Suprapubic skin (tissue), 4 donors: ENCODE measurements at regions not wholly inside any gene's neighbourhood (a gene's known extent, or its start where the extent isn't known, plus 50 kb on each side); places are given as distances from the start of the nearest gene placed in this dataset.

Experiments
- DNase-seq, 2 donors: peaks; one replicate each; pipeline ENCODE4 v3.0.0-alpha.2; 2019; ENCODE audit warnings: low spot score in 2 of 2
- H3K27ac ChIP-seq: fragments of 200-600 bp; sonication (generic); one replicate; pipeline ENCODE4 v1.5.1; 2019
- H3K27me3 ChIP-seq: fragments of 200-600 bp; sonication (generic); one replicate; pipeline ENCODE4 v1.5.1; 2019
- H3K36me3 ChIP-seq: fragments of 200-600 bp; sonication (generic); one replicate; pipeline ENCODE4 v1.5.1; 2019
- H3K4me1 ChIP-seq: fragments of 200-600 bp; sonication (generic); one replicate; pipeline ENCODE4 v1.5.1; 2019
- H3K4me3 ChIP-seq: fragments of 200-600 bp; sonication (generic); one replicate; pipeline ENCODE4 v1.5.1; 2019; ENCODE audit warnings: mild to moderate bottlenecking
- H3K9me3 ChIP-seq: fragments of 200-600 bp; sonication (generic); one replicate; pipeline ENCODE4 v1.5.1; 2019
- EP300 ChIP-seq: sonication (generic); formaldehyde crosslinking; IDR thresholded peaks from one replicate; pipeline ENCODE4 v1.6.1; 2017; ENCODE audit warnings: antibody characterized with exemption
- POLR2A ChIP-seq, 2 donors: fragments of 450-650 bp; IDR thresholded peaks; one replicate each; pipeline ENCODE4 v1.6.1; 2017; ENCODE audit warnings: antibody characterized with exemption in 2 of 2, mild to moderate bottlenecking in 2 of 2, moderate library complexity in 2 of 2
- POLR2AphosphoS5 ChIP-seq, 3 donors: sonication (generic); formaldehyde crosslinking; IDR thresholded peaks; one replicate each; pipeline ENCODE4 v1.6.1; 2017; ENCODE audit warnings: antibody characterized with exemption in 3 of 3
- WGBS: methylation state at CpG from one replicate; pipeline ENCODE4 v1.1.5; 2018; 5-methylcytosine and 5-hydroxymethylcytosine counted together
- TF ChIP-seq, protein P1 (sequence below), 2 donors: fragments of 200-600 bp in 1 of 2; fragments of 450-650 bp in 1 of 2; sonication (generic) in 1 of 2; IDR thresholded peaks; one replicate each; pipeline ENCODE4 v1.5.1; 2016 to 2019; ENCODE audit warnings: antibody characterized with exemption in 2 of 2, mild to moderate bottlenecking in 1 of 2, moderate library complexity in 1 of 2

DNA sequence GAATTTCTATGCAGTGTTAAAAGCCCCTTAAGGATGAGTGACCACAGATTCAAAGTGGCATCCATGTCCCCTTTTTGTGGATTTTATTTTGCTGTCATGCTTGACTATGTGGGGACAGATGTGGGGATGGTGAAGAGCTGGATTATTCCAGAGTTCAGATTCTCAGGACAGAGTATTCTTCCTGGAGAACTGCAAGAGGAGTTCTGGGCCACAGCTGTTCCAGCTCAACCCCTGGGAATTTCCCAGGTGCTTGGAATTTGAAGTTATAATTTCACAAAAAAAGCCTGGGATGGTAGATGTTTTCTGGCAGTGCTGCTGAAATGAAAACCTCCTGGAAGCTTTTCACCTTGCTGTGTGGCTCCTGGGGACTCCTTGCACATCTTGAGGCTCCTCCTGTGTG is 671.8 kb upstream of the MARCKS start:
- Histone ChIP-seq H3K27ac (no peak overlapping the region), H3K4me1 (peaks cover 3% of the 10 kb centered on the region), H3K4me3 (no peak overlapping the region), H3K36me3 (no peaks in the 10 kb centered on the region), H3K27me3 (no peaks in the 10 kb centered on the region), H3K9me3 (no peaks in the 10 kb centered on the region)
- DNase-seq, result no peak
- TF ChIP-seq POLR2A (IDR thresholded peaks at IDR 0.05), result no peak
- no peak for TF ChIP-seq POLR2AphosphoS5 (IDR thresholded peaks at IDR 0.05)
- no peak for TF ChIP-seq EP300
- TF ChIP-seq, protein P1, sequence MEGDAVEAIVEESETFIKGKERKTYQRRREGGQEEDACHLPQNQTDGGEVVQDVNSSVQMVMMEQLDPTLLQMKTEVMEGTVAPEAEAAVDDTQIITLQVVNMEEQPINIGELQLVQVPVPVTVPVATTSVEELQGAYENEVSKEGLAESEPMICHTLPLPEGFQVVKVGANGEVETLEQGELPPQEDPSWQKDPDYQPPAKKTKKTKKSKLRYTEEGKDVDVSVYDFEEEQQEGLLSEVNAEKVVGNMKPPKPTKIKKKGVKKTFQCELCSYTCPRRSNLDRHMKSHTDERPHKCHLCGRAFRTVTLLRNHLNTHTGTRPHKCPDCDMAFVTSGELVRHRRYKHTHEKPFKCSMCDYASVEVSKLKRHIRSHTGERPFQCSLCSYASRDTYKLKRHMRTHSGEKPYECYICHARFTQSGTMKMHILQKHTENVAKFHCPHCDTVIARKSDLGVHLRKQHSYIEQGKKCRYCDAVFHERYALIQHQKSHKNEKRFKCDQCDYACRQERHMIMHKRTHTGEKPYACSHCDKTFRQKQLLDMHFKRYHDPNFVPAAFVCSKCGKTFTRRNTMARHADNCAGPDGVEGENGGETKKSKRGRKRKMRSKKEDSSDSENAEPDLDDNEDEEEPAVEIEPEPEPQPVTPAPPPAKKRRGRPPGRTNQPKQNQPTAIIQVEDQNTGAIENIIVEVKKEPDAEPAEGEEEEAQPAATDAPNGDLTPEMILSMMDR (IDR thresholded peaks at IDR 0.05), result no peak

GRCh38 chr6:113187661-113188060 is 669.5 kb upstream of the MARCKS start:
- TF ChIP-seq EP300, result no peak
- WGBS, result 45% methylated on average over 1 of the region's 1 CpG
- Histone ChIP-seq H3K36me3 (no peaks in the 10 kb centered on the region), H3K9me3 (no peaks in the 10 kb centered on the region), H3K4me1 (peaks cover 3% of the 10 kb centered on the region), H3K27ac (no peak overlapping the region), H3K4me3 (no peak overlapping the region), H3K27me3 (no peaks in the 10 kb centered on the region)
- DNase-seq, result no peak

- H3K36me3 ChIP-seq, result no peaks in the 10 kb centered on the region
Measured at GRCh38 chr6:113188962-113189361, 668.2 kb upstream of the MARCKS start.

GRCh38 chr6:113190170-113190569 is 667.0 kb upstream of the MARCKS start:
- TF ChIP-seq EP300 (no peak), POLR2AphosphoS5 (IDR thresholded peaks at IDR 0.05) (no peak), POLR2A (IDR thresholded peaks at IDR 0.05) (no peak)
- TF ChIP-seq, protein P1 (IDR thresholded peaks at IDR 0.05), result no peak
- 100% methylated on average over 2 of the region's 2 CpGs for WGBS
- H3K36me3 ChIP-seq, result no peaks in the 10 kb centered on the region
- no peaks in the 10 kb centered on the region for H3K9me3 ChIP-seq
- no peaks in the 10 kb centered on the region for H3K27me3 ChIP-seq
- DNase-seq, result no peak
- no peak overlapping the region for H3K4me3 ChIP-seq
- no peak overlapping the region for H3K27ac ChIP-seq
- H3K4me1 ChIP-seq, result no peaks in the 10 kb centered on the region

More at GRCh38 chr6:113188962-113189361, 668.2 kb upstream of the MARCKS start:
- Histone ChIP-seq H3K9me3 (no peaks in the 10 kb centered on the region), H3K27me3 (no peaks in the 10 kb centered on the region), H3K4me3 (no peak overlapping the region), H3K27ac (no peak overlapping the region), H3K4me1 (no peaks in the 10 kb centered on the region)
- TF ChIP-seq POLR2A (IDR thresholded peaks at IDR 0.05) (no peak), EP300 (no peak), POLR2AphosphoS5 (IDR thresholded peaks at IDR 0.05) (no peak)
- TF ChIP-seq, protein P1 (IDR thresholded peaks at IDR 0.05), result no peak
- DNase-seq, result no peak
- WGBS, result 96% methylated on average over 4 of the region's 4 CpGs

GRCh38 chr6:113194090-113194489 is 663.1 kb upstream of the MARCKS start:
- 88% methylated on average over 2 of the region's 2 CpGs for WGBS
- H3K4me3 ChIP-seq, result no peak overlapping the region
- TF ChIP-seq, protein P1 (IDR thresholded peaks at IDR 0.05), result no peak
- TF ChIP-seq EP300, result no peak
- no peak for TF ChIP-seq POLR2AphosphoS5 (IDR thresholded peaks at IDR 0.05)
- TF ChIP-seq POLR2A (IDR thresholded peaks at IDR 0.05), result no peak
- no peaks in the 10 kb centered on the region for H3K4me1 ChIP-seq
- no peak for DNase-seq
- H3K36me3 ChIP-seq, result no peaks in the 10 kb centered on the region
- H3K27me3 ChIP-seq, result no peaks in the 10 kb centered on the region
- no peak overlapping the region for H3K27ac ChIP-seq
- H3K9me3 ChIP-seq, result no peaks in the 10 kb centered on the region
